ENCODE measurements at regions not wholly inside any gene's neighbourhood (a gene's known extent, or its start where the extent isn't known, plus 50 kb on each side); places are given as distances from the start of the nearest gene placed in this dataset.

DNA sequence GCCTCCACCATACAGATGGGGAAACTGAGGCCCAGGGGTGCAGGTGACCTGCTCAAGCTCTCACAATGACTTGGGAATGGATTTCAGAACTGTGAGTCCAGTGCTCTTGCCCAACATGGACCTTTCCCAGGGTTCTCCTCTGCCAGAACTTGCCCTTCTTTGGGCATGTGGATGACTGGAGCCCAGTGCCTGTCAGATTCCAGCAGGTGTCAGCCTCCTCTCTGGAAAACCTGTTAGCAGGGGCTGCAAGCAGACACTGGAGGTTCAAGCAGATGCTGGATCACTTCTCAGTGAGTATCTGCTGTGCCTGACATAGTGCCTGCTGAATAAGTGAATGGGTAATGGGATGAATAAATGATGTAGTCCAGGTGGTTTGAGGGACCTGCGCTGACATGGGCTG is 314.2 kb upstream of the POU3F1 start:
- TF ChIP-seq, protein P1, sequence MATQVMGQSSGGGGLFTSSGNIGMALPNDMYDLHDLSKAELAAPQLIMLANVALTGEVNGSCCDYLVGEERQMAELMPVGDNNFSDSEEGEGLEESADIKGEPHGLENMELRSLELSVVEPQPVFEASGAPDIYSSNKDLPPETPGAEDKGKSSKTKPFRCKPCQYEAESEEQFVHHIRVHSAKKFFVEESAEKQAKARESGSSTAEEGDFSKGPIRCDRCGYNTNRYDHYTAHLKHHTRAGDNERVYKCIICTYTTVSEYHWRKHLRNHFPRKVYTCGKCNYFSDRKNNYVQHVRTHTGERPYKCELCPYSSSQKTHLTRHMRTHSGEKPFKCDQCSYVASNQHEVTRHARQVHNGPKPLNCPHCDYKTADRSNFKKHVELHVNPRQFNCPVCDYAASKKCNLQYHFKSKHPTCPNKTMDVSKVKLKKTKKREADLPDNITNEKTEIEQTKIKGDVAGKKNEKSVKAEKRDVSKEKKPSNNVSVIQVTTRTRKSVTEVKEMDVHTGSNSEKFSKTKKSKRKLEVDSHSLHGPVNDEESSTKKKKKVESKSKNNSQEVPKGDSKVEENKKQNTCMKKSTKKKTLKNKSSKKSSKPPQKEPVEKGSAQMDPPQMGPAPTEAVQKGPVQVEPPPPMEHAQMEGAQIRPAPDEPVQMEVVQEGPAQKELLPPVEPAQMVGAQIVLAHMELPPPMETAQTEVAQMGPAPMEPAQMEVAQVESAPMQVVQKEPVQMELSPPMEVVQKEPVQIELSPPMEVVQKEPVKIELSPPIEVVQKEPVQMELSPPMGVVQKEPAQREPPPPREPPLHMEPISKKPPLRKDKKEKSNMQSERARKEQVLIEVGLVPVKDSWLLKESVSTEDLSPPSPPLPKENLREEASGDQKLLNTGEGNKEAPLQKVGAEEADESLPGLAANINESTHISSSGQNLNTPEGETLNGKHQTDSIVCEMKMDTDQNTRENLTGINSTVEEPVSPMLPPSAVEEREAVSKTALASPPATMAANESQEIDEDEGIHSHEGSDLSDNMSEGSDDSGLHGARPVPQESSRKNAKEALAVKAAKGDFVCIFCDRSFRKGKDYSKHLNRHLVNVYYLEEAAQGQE (IDR thresholded peaks at IDR 0.05; ENCODE audit: low read depth) = no peak
- TF ChIP-seq, protein P2, sequence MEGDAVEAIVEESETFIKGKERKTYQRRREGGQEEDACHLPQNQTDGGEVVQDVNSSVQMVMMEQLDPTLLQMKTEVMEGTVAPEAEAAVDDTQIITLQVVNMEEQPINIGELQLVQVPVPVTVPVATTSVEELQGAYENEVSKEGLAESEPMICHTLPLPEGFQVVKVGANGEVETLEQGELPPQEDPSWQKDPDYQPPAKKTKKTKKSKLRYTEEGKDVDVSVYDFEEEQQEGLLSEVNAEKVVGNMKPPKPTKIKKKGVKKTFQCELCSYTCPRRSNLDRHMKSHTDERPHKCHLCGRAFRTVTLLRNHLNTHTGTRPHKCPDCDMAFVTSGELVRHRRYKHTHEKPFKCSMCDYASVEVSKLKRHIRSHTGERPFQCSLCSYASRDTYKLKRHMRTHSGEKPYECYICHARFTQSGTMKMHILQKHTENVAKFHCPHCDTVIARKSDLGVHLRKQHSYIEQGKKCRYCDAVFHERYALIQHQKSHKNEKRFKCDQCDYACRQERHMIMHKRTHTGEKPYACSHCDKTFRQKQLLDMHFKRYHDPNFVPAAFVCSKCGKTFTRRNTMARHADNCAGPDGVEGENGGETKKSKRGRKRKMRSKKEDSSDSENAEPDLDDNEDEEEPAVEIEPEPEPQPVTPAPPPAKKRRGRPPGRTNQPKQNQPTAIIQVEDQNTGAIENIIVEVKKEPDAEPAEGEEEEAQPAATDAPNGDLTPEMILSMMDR (IDR thresholded peaks at IDR 0.05 in 2 of 3, conservative IDR thresholded peaks at IDR 0.05 in 1 of 3; ENCODE audit: borderline replicate concordance in 1 of 3, insufficient read depth in 1 of 3, low read depth in 2 of 3, low read length in 2 of 3) = 0 out of 6 replicates have a peak, but pooled peaks of 1 of the 3 experiments have one; percentile 11
- TF ChIP-seq POLR2AphosphoS5 (IDR thresholded peaks at IDR 0.05; ENCODE audit: low read depth, low read length) = no peak
- TF ChIP-seq, protein P3, sequence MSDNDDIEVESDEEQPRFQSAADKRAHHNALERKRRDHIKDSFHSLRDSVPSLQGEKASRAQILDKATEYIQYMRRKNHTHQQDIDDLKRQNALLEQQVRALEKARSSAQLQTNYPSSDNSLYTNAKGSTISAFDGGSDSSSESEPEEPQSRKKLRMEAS (IDR thresholded peaks at IDR 0.05) = no peak
- peak; percentile 17; the same call in 1 of the 2 replicates for TF ChIP-seq RAD21 (IDR thresholded peaks at IDR 0.05; ENCODE audit: low read depth)
- TF ChIP-seq POLR2A (IDR thresholded peaks at IDR 0.05; ENCODE audit: borderline replicate concordance, extremely low read depth, insufficient read depth, insufficient read length) = no peak
- no peak for TF ChIP-seq EZH2phosphoT487 (IDR thresholded peaks at IDR 0.05; ENCODE audit: borderline replicate concordance)
- no peak for TF ChIP-seq JUND (IDR thresholded peaks at IDR 0.05)
- TF ChIP-seq CEBPB (IDR thresholded peaks at IDR 0.05; ENCODE audit: low read depth) = no peak
- TF ChIP-seq EGR1 (IDR thresholded peaks at IDR 0.05; ENCODE audit: low read depth) = no peak
- TF ChIP-seq, protein P4, sequence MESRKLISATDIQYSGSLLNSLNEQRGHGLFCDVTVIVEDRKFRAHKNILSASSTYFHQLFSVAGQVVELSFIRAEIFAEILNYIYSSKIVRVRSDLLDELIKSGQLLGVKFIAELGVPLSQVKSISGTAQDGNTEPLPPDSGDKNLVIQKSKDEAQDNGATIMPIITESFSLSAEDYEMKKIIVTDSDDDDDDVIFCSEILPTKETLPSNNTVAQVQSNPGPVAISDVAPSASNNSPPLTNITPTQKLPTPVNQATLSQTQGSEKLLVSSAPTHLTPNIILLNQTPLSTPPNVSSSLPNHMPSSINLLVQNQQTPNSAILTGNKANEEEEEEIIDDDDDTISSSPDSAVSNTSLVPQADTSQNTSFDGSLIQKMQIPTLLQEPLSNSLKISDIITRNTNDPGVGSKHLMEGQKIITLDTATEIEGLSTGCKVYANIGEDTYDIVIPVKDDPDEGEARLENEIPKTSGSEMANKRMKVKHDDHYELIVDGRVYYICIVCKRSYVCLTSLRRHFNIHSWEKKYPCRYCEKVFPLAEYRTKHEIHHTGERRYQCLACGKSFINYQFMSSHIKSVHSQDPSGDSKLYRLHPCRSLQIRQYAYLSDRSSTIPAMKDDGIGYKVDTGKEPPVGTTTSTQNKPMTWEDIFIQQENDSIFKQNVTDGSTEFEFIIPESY (IDR thresholded peaks at IDR 0.05; ENCODE audit: extremely low read depth, insufficient replicate concordance, low read length) = no peak
- TF ChIP-seq ZNF274 (IDR thresholded peaks at IDR 0.05; ENCODE audit: low read depth, low read length) = no peak
- no peak for TF ChIP-seq SIN3A (IDR thresholded peaks at IDR 0.05; ENCODE audit: low read depth)
